SK-N-SH (cell line): ENCODE measurements at regions not wholly inside any gene's neighbourhood (a gene's known extent, or its start where the extent isn't known, plus 50 kb on each side); places are given as distances from the start of the nearest gene placed in this dataset.

Source experiments
- CTCF ChIA-PET: fragments of 300-600, 350-600 bp; formaldehyde crosslinking; extraction: SDS; loops from one replicate; lab custom pipeline; 2021; lab: Yijun Ruan, JAX
- POLR2A ChIA-PET: fragments of 350-600 bp; sonication (Branson Sonifier 250); formaldehyde crosslinking; extraction: SDS; loops from one replicate; lab custom pipeline; 2020; ENCODE audit warnings: antibody characterized with exemption, inconsistent platforms; lab: Yijun Ruan, JAX
- DNase-seq: peaks from one replicate; pipeline ENCODE4 v3.0.0; 2012
- H2AFZ ChIP-seq: fragments of 200-600 bp; sonication (generic); 2 replicates; pipeline ENCODE4 v1.8.1; 2016; ENCODE audit warnings: antibody characterized with exemption, mild to moderate bottlenecking, low read depth
- H3F3A ChIP-seq: fragments of 200-600 bp; sonication (generic); replicated peaks from 2 replicates; pipeline ENCODE3; 2016; ENCODE audit warnings: antibody characterized with exemption, mild to moderate bottlenecking; ENCODE audit not compliant: insufficient read depth
- H3K27ac ChIP-seq, 2 experiments: fragments of 200-500 bp in 1 of 2; fragments of 200-600 bp in 1 of 2; sonication (Bioruptor generic) in 1 of 2; sonication (generic), shearing (Covaris generic) in 1 of 2; 2 replicates each; pipeline versions ENCODE4 v1.5.1 to v1.6.1; 2014 to 2016; ENCODE audit warnings: low read depth in 2 of 2, inconsistent platforms in 1 of 2, low read length in 1 of 2, mild to moderate bottlenecking in 1 of 2, mixed read lengths in 1 of 2
- H3K27me3 ChIP-seq: fragments of 200-600 bp; sonication (generic), shearing (Covaris generic); 2 replicates; pipeline ENCODE4 v1.6.1; 2016; ENCODE audit warnings: mixed run types; ENCODE audit not compliant: insufficient read depth
- H3K36me3 ChIP-seq, 2 experiments: fragments of 200-500 bp in 1 of 2; fragments of 200-600 bp in 1 of 2; sonication (Bioruptor generic) in 1 of 2; sonication (generic) in 1 of 2; replicated peaks in 1 of 2; 2 replicates each; pipeline versions ENCODE3 to v1.5.1; 2014 to 2016; ENCODE audit warnings: low read length in 1 of 2, mild to moderate bottlenecking in 1 of 2; ENCODE audit not compliant: insufficient read depth in 2 of 2, control insufficient read depth in 1 of 2
- H3K4me1 ChIP-seq, 2 experiments: fragments of 200-500 bp in 1 of 2; fragments of 200-600 bp in 1 of 2; sonication (Bioruptor generic) in 1 of 2; sonication (generic), shearing (Covaris generic) in 1 of 2; 2 replicates each; pipeline versions ENCODE4 v1.5.1 to v1.6.1; 2014 to 2016; ENCODE audit warnings: low read depth in 1 of 2, low read length in 1 of 2, mixed run types in 1 of 2; ENCODE audit not compliant: insufficient read depth in 2 of 2, control insufficient read depth in 1 of 2
- H3K4me2 ChIP-seq: fragments of 200-600 bp; sonication (generic), shearing (Covaris generic); 2 replicates; pipeline ENCODE4 v1.6.1; 2017; ENCODE audit warnings: mixed run types
- H3K4me3 ChIP-seq, 2 experiments: fragments of 200-500 bp in 1 of 2; fragments of 200-600 bp in 1 of 2; sonication (Bioruptor generic) in 1 of 2; sonication (generic), shearing (Covaris generic) in 1 of 2; 2 replicates each; pipeline versions ENCODE4 v1.5.1 to v1.8.1; 2014 to 2016; ENCODE audit warnings: low read depth in 2 of 2, inconsistent platforms in 1 of 2, low read length in 1 of 2, mild to moderate bottlenecking in 1 of 2, mixed read lengths in 1 of 2, moderate library complexity in 1 of 2
- H3K79me2 ChIP-seq: fragments of 200-600 bp; sonication (generic); 2 replicates; pipeline ENCODE4 v1.8.1; 2017; ENCODE audit warnings: mild to moderate bottlenecking; ENCODE audit not compliant: insufficient read depth
- H3K9ac ChIP-seq: fragments of 200-600 bp; sonication (generic); 2 replicates; pipeline ENCODE4 v1.6.1; 2017; ENCODE audit warnings: mixed run types
- H3K9me2 ChIP-seq: fragments of 200-600 bp; sonication (generic); 2 replicates; pipeline ENCODE4 v1.6.1; 2017; ENCODE audit warnings: mixed run types
- H3K9me3 ChIP-seq: fragments of 200-600 bp; sonication (generic); 2 replicates; pipeline ENCODE4 v1.6.1; 2017; ENCODE audit warnings: mixed run types, mild to moderate bottlenecking, moderate library complexity
- H4K20me1 ChIP-seq: fragments of 200-600 bp; sonication (generic); 2 replicates; pipeline ENCODE4 v1.6.1; 2017; ENCODE audit warnings: mild to moderate bottlenecking, mixed run types; ENCODE audit not compliant: insufficient read depth
- CHD2 ChIP-seq: fragments of 150-350 bp; IDR thresholded peaks from 2 replicates; pipeline ENCODE4 v1.6.1; 2018; ENCODE audit warnings: low read length; ENCODE audit not compliant: partially characterized antibody
- ELF1 ChIP-seq: IDR thresholded peaks from 2 replicates; pipeline ENCODE4 v1.4.0; 2012
- EP300 ChIP-seq, 2 experiments: IDR thresholded peaks; 2 replicates each; pipeline versions ENCODE4 v1.4.0 to v1.6.1; 2012; ENCODE audit warnings: borderline replicate concordance in 1 of 2, low read depth in 1 of 2, low read length in 1 of 2
- EZH2phosphoT487 ChIP-seq: fragments of 200-600 bp; sonication (generic); IDR thresholded peaks from 2 replicates; pipeline ENCODE4 v1.6.1; 2017; ENCODE audit warnings: low read depth, mixed run types, mild to moderate bottlenecking, antibody characterized with exemption, moderate library complexity, borderline replicate concordance
- FOSL2 ChIP-seq: IDR thresholded peaks from 2 replicates; pipeline ENCODE4 v1.4.0; 2012; ENCODE audit warnings: low read depth, mild to moderate bottlenecking, moderate library complexity, borderline replicate concordance
- GATA2 ChIP-seq: sonication (generic); formaldehyde crosslinking; IDR thresholded peaks from 2 replicates; pipeline ENCODE4 v1.5.0; 2020; ENCODE audit warnings: mild to moderate bottlenecking, missing genetic modification reagents
- MEF2A ChIP-seq: IDR thresholded peaks from 2 replicates; pipeline ENCODE4 v1.4.0; 2012; ENCODE audit warnings: low read depth, borderline replicate concordance
- MXI1 ChIP-seq: IDR thresholded peaks from 2 replicates; pipeline ENCODE4 v1.6.1; 2012; ENCODE audit warnings: mild to moderate bottlenecking, low read depth, low read length, improper control_type of control experiment
- NFIC ChIP-seq: IDR thresholded peaks from 2 replicates; pipeline ENCODE4 v1.4.0; 2012; ENCODE audit warnings: borderline replicate concordance
- NRF1 ChIP-seq: IDR thresholded peaks from 2 replicates; pipeline ENCODE4 v1.6.1; 2012; ENCODE audit warnings: low read depth, mild to moderate bottlenecking, low read length
- RCOR1 ChIP-seq: fragments of 150-350 bp; IDR thresholded peaks from 2 replicates; pipeline ENCODE4 v1.6.1; 2017; ENCODE audit warnings: antibody characterized with exemption, low read length
- TAF1 ChIP-seq: IDR thresholded peaks from 2 replicates; pipeline ENCODE4 v1.6.1; 2012; ENCODE audit warnings: low read depth, mild to moderate bottlenecking, low read length, moderate library complexity, borderline replicate concordance
- YY1 ChIP-seq: IDR thresholded peaks from 2 replicates; pipeline ENCODE4 v1.4.0; 2012; ENCODE audit warnings: low read depth, mild to moderate bottlenecking
- WGBS: methylation state at CpG from one replicate; pipeline ENCODE4 v1.1.6; 2017; ENCODE audit warnings: low lambda C conversion rate; 5-methylcytosine and 5-hydroxymethylcytosine counted together
- TF ChIP-seq, protein P1 (sequence below): IDR thresholded peaks from 2 replicates; pipeline ENCODE4 v1.6.1; 2012; ENCODE audit warnings: mild to moderate bottlenecking, low read depth, low read length, moderate library complexity
- TF ChIP-seq, protein P2 (sequence below): IDR thresholded peaks from 2 replicates; pipeline ENCODE4 v1.4.0; 2012; ENCODE audit warnings: low read depth, borderline replicate concordance
- TF ChIP-seq, protein P3 (sequence below): fragments of 150-350 bp; IDR thresholded peaks from 2 replicates; pipeline ENCODE4 v1.6.1; 2016; ENCODE audit warnings: mild to moderate bottlenecking, low read depth, low read length
- TF ChIP-seq, protein P4 (sequence below): IDR thresholded peaks from 2 replicates; pipeline ENCODE4 v1.4.0; 2012; ENCODE audit warnings: low read depth, borderline replicate concordance
- TF ChIP-seq, protein P5 (sequence below): IDR thresholded peaks from 2 replicates; pipeline ENCODE4 v1.4.0; 2012; ENCODE audit warnings: low read depth
- TF ChIP-seq, protein P6 (sequence below): IDR thresholded peaks from 2 replicates; pipeline ENCODE4; 2012
- TF ChIP-seq, protein P7 (sequence below): fragments of 200-600 bp; sonication (generic); IDR thresholded peaks from 2 replicates; pipeline ENCODE4 v1.6.1; 2017; ENCODE audit warnings: antibody characterized with exemption, mild to moderate bottlenecking, moderate library complexity

DNA sequence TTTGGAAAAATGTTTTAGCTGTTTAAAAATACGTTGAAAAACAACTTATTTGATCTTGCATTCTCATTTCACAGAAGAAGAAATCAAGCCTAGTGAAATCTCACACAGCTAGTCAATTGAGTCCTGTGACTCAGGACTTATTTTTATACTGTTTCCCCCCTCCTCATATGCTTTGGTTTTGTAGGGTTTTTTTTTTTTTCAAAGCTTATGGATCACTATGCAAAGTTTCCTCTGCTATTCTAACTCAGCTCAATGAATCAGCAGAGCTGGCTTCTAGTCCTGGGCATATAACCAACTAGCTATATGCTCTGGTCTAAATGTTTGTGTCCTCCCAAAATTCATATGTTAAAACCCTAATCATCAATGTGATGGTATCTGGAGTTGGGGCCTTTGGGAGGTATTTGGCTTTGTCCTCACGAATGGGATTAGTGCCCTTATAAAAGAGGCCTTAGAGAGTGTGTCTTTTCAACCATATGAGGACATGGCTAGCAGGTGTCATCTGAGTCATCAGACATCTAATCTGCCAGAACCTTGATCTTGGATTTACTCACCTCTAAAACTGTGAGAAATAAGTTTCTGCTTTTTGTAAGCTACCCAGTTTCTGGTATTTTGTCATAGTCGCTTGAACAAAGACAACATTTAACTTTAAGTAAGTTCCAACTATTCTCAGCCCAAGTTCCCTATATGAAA is 317.2 kb upstream of the C1orf87 start:
- H2AFZ ChIP-seq: no peak overlapping the region
- ChIA-PET CTCF (interaction anchor here (0.8 to 1.1 kb wide), 2 partner anchors 13 to 110 kb away, joined by 3 read pairs; no protein-coding TSS in a partner anchor), POLR2A (no interaction called here)
- 35% methylated on average over 3 of the region's 3 CpGs for WGBS
- no peaks in the 10 kb centered on the region for H3K79me2 ChIP-seq
- H3K27me3 ChIP-seq: no peaks in the 10 kb centered on the region
- H3K36me3 ChIP-seq: no peaks in the 10 kb centered on the region
- H3K4me3 ChIP-seq: no peak overlapping the region
- H3K27ac ChIP-seq: no peak overlapping the region
- H3K9me2 ChIP-seq: no peaks in the 10 kb centered on the region
- H3K4me2 ChIP-seq: no peak overlapping the region
- no peak for DNase-seq
- no peaks in the 10 kb centered on the region; a peak in 1 of 4 replicates for H3K4me1 ChIP-seq
- H3K9me3 ChIP-seq: no peaks in the 10 kb centered on the region
- no peaks in the 10 kb centered on the region for H4K20me1 ChIP-seq
- TF ChIP-seq, protein P1, sequence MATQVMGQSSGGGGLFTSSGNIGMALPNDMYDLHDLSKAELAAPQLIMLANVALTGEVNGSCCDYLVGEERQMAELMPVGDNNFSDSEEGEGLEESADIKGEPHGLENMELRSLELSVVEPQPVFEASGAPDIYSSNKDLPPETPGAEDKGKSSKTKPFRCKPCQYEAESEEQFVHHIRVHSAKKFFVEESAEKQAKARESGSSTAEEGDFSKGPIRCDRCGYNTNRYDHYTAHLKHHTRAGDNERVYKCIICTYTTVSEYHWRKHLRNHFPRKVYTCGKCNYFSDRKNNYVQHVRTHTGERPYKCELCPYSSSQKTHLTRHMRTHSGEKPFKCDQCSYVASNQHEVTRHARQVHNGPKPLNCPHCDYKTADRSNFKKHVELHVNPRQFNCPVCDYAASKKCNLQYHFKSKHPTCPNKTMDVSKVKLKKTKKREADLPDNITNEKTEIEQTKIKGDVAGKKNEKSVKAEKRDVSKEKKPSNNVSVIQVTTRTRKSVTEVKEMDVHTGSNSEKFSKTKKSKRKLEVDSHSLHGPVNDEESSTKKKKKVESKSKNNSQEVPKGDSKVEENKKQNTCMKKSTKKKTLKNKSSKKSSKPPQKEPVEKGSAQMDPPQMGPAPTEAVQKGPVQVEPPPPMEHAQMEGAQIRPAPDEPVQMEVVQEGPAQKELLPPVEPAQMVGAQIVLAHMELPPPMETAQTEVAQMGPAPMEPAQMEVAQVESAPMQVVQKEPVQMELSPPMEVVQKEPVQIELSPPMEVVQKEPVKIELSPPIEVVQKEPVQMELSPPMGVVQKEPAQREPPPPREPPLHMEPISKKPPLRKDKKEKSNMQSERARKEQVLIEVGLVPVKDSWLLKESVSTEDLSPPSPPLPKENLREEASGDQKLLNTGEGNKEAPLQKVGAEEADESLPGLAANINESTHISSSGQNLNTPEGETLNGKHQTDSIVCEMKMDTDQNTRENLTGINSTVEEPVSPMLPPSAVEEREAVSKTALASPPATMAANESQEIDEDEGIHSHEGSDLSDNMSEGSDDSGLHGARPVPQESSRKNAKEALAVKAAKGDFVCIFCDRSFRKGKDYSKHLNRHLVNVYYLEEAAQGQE: no peak
- TF ChIP-seq CHD2 (no peak), MXI1 (no peak), NFIC (no peak), MEF2A (no peak), EP300 (IDR thresholded peaks at IDR 0.05; ENCODE audit: borderline replicate concordance in 1 of 2, low read depth in 1 of 2, low read length in 1 of 2) (no peak), FOSL2 (no peak), NRF1 (no peak), RCOR1 (no peak), TAF1 (no peak), ELF1 (no peak), GATA2 (CRISPR knock-in tag) (no peak), EZH2phosphoT487 (no peak), YY1 (no peak)
- TF ChIP-seq, protein P2, sequence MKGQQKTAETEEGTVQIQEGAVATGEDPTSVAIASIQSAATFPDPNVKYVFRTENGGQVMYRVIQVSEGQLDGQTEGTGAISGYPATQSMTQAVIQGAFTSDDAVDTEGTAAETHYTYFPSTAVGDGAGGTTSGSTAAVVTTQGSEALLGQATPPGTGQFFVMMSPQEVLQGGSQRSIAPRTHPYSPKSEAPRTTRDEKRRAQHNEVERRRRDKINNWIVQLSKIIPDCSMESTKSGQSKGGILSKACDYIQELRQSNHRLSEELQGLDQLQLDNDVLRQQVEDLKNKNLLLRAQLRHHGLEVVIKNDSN: no peak
- TF ChIP-seq, protein P3, sequence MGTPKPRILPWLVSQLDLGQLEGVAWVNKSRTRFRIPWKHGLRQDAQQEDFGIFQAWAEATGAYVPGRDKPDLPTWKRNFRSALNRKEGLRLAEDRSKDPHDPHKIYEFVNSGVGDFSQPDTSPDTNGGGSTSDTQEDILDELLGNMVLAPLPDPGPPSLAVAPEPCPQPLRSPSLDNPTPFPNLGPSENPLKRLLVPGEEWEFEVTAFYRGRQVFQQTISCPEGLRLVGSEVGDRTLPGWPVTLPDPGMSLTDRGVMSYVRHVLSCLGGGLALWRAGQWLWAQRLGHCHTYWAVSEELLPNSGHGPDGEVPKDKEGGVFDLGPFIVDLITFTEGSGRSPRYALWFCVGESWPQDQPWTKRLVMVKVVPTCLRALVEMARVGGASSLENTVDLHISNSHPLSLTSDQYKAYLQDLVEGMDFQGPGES: no peak
- TF ChIP-seq, protein P4, sequence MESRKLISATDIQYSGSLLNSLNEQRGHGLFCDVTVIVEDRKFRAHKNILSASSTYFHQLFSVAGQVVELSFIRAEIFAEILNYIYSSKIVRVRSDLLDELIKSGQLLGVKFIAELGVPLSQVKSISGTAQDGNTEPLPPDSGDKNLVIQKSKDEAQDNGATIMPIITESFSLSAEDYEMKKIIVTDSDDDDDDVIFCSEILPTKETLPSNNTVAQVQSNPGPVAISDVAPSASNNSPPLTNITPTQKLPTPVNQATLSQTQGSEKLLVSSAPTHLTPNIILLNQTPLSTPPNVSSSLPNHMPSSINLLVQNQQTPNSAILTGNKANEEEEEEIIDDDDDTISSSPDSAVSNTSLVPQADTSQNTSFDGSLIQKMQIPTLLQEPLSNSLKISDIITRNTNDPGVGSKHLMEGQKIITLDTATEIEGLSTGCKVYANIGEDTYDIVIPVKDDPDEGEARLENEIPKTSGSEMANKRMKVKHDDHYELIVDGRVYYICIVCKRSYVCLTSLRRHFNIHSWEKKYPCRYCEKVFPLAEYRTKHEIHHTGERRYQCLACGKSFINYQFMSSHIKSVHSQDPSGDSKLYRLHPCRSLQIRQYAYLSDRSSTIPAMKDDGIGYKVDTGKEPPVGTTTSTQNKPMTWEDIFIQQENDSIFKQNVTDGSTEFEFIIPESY: no peak
- TF ChIP-seq, protein P5, sequence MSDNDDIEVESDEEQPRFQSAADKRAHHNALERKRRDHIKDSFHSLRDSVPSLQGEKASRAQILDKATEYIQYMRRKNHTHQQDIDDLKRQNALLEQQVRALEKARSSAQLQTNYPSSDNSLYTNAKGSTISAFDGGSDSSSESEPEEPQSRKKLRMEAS: no peak
- TF ChIP-seq, protein P6, sequence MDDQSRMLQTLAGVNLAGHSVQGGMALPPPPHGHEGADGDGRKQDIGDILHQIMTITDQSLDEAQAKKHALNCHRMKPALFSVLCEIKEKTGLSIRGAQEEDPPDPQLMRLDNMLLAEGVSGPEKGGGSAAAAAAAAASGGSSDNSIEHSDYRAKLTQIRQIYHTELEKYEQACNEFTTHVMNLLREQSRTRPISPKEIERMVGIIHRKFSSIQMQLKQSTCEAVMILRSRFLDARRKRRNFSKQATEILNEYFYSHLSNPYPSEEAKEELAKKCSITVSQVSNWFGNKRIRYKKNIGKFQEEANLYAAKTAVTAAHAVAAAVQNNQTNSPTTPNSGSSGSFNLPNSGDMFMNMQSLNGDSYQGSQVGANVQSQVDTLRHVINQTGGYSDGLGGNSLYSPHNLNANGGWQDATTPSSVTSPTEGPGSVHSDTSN: no peak
- TF ChIP-seq, protein P7, sequence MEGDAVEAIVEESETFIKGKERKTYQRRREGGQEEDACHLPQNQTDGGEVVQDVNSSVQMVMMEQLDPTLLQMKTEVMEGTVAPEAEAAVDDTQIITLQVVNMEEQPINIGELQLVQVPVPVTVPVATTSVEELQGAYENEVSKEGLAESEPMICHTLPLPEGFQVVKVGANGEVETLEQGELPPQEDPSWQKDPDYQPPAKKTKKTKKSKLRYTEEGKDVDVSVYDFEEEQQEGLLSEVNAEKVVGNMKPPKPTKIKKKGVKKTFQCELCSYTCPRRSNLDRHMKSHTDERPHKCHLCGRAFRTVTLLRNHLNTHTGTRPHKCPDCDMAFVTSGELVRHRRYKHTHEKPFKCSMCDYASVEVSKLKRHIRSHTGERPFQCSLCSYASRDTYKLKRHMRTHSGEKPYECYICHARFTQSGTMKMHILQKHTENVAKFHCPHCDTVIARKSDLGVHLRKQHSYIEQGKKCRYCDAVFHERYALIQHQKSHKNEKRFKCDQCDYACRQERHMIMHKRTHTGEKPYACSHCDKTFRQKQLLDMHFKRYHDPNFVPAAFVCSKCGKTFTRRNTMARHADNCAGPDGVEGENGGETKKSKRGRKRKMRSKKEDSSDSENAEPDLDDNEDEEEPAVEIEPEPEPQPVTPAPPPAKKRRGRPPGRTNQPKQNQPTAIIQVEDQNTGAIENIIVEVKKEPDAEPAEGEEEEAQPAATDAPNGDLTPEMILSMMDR: no peak
- H3F3A ChIP-seq: no peaks in the 10 kb centered on the region
- H3K9ac ChIP-seq: no peak overlapping the region
